ENCODE measurements at regions not wholly inside any gene's neighbourhood (a gene's known extent, or its start where the extent isn't known, plus 50 kb on each side); places are given as distances from the start of the nearest gene placed in this dataset.

DNA sequence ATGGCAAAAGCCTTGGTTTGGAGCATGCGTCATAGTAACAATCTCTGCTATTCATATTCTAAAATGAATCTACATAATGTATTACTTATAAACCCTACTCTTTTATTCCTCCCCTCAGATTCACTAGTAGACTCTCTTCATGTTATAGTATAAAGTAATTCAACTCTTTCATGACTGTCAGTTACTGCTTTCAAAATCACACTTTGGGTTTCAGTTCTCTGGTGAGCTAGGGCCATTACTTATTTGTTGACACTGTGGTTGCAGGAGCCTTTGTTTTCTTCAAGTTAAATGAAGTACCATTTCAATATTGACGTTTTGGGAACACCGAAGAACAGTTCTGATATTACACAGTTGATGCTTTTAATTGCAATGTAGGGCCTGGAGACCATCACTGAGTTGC, 378.4 kb downstream of the DDX10 start (continued):
- TF ChIP-seq TAF1 (IDR thresholded peaks at IDR 0.05; ENCODE audit: low read depth, low read length) (no peak), RBBP5 (IDR thresholded peaks at IDR 0.05; ENCODE audit: borderline replicate concordance, low read depth, low read length) (no peak), ATF2 (IDR thresholded peaks at IDR 0.05; ENCODE audit: low read length) (no peak), GABPA (IDR thresholded peaks at IDR 0.05; ENCODE audit: borderline replicate concordance, insufficient read depth, low read length) (no peak)
